PC-3 (cell line): ENCODE measurements at regions not wholly inside any gene's neighbourhood (a gene's known extent, or its start where the extent isn't known, plus 50 kb on each side); places are given as distances from the start of the nearest gene placed in this dataset.

Experiments used
- ATAC-seq: fragments of 200-7000 bp; cut with Tn5 transposase; 2 replicates; pipeline ENCODE4 v1.9.1; 2020; ENCODE audit warnings: mild to moderate bottlenecking, moderate library complexity
- BruUV-seq: library from RNA; stranded (reverse); fragments of 400-500 nt; replicated peaks from 2 replicates; lab custom pipeline; 2021; lab: Mats Ljungman, UMichigan
- CTCF ChIA-PET: fragments of 300-600 bp; sonication (Branson Sonifier 250); formaldehyde crosslinking; loops from one replicate; lab custom pipeline; 2022; ENCODE audit warnings: antibody characterized with exemption; lab: Charles Lee
- POLR2A ChIA-PET: fragments of 300-600 bp; sonication (Branson Sonifier 250); formaldehyde crosslinking; loops from one replicate; lab custom pipeline; 2022; ENCODE audit warnings: antibody characterized with exemption; ENCODE audit not compliant: unreplicated experiment; lab: Charles Lee
- DNase-seq: peaks from one replicate; pipeline ENCODE4 v3.0.0-alpha.2; 2015
- H2AFZ ChIP-seq: fragments of 300-600 bp; sonication (generic); 2 replicates; pipeline ENCODE4 v1.6.0; 2016; ENCODE audit warnings: antibody characterized with exemption, low read length
- H3F3A ChIP-seq: fragments of 300-600 bp; sonication (generic); one replicate; pipeline ENCODE4 v1.6.0; 2017; ENCODE audit warnings: antibody characterized with exemption, low read length, control low read depth, mild to moderate bottlenecking; ENCODE audit not compliant: unreplicated experiment
- H3K27ac ChIP-seq: fragments of 300-600 bp; sonication (generic); 2 replicates; pipeline ENCODE4 v1.5.1; 2016; ENCODE audit warnings: mild to moderate bottlenecking, low read length
- H3K27me3 ChIP-seq: fragments of 300-600 bp; sonication (generic); 2 replicates; pipeline ENCODE4 v1.6.1; 2016; ENCODE audit warnings: low read length, mixed read lengths
- H3K36me3 ChIP-seq: fragments of 300-600 bp; sonication (generic); 2 replicates; pipeline ENCODE4 v1.6.1; 2016; ENCODE audit warnings: low read depth, mixed run types, low read length, mixed read lengths
- H3K4me1 ChIP-seq: fragments of 300-600 bp; sonication (generic); 2 replicates; pipeline ENCODE4 v1.5.1; 2016; ENCODE audit warnings: low read length; ENCODE audit not compliant: insufficient read depth
- H3K4me2 ChIP-seq: fragments of 300-600 bp; sonication (generic); 2 replicates; pipeline ENCODE4 v1.6.0; 2016; ENCODE audit warnings: low read length
- H3K4me3 ChIP-seq: fragments of 300-600 bp; sonication (generic); 2 replicates; pipeline ENCODE4 v1.5.1; 2016; ENCODE audit warnings: mild to moderate bottlenecking, low read length, mixed read lengths
- H3K79me2 ChIP-seq: fragments of 300-600 bp; sonication (generic); 2 replicates; pipeline ENCODE4 v1.6.1; 2017; ENCODE audit warnings: low read length, mixed read lengths
- H3K9ac ChIP-seq: fragments of 300-600 bp; sonication (generic); 2 replicates; pipeline ENCODE4 v1.6.0; 2016; ENCODE audit warnings: mild to moderate bottlenecking, low read length
- H3K9me2 ChIP-seq: fragments of 300-600 bp; sonication (generic); replicated peaks from 2 replicates; pipeline ENCODE4 v1.6.1; 2016; ENCODE audit warnings: mixed run types, low read length, mixed read lengths
- H3K9me3 ChIP-seq: fragments of 300-600 bp; sonication (generic); 2 replicates; pipeline ENCODE4 v1.6.1; 2016; ENCODE audit warnings: low read length, mixed read lengths
- H4K20me1 ChIP-seq: fragments of 300-600 bp; sonication (generic); 2 replicates; pipeline ENCODE4 v1.6.1; 2016; ENCODE audit warnings: low read length, mixed read lengths
- CTCF ChIP-seq: fragments of 300-600 bp; sonication (generic); conservative IDR thresholded peaks from 2 replicates; pipeline ENCODE4 v1.5.1; 2017; ENCODE audit warnings: antibody characterized with exemption, low read depth, mild to moderate bottlenecking, low read length
- EZH2 ChIP-seq: fragments of 300-600 bp; sonication (generic); IDR thresholded peaks from one replicate; pipeline ENCODE4 v1.6.1; 2017; ENCODE audit warnings: antibody characterized with exemption, mild to moderate bottlenecking, low read length; ENCODE audit not compliant: unreplicated experiment
- EZH2phosphoT487 ChIP-seq: fragments of 300-600 bp; sonication (generic); IDR thresholded peaks from 2 replicates; pipeline ENCODE4 v1.6.1; 2018; ENCODE audit warnings: mild to moderate bottlenecking, antibody characterized with exemption, low read length, borderline replicate concordance
- intact Hi-C: fragments of 100-400 bp; cut with micrococcal nuclease; formaldehyde crosslinking; loops from 2 replicates; pipeline ENCODE4 v1.9.0; 2023

DNA sequence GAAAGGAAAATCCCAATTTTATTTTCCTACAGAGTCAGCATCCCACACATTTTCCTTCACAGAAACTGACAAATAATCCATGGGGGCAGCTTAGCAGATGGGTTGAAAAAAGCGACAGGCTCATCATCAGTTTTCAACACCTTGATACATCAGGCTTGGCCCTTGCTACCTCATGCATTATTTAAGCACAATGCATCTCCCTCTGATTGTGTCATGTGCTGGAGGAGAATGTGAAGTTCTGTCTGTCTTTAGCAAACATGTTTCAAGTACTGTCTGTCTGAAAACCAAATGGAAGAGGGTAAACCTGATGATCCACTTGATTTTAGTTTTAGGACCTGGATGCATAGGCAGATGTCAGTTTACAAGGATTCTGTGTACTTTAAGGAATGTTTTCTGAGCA lies 128.6 kb upstream of the ADAMTS9 start:
- Histone ChIP-seq H4K20me1 (no peaks in the 10 kb centered on the region), H3K4me2 (no peak overlapping the region), H3K9ac (no peak overlapping the region), H3K79me2 (no peaks in the 10 kb centered on the region), H3K9me3 (no peaks in the 10 kb centered on the region), H3K4me1 (no peaks in the 10 kb centered on the region), H3K4me3 (no peak overlapping the region), H3F3A (no peaks in the 10 kb centered on the region), H3K9me2 (no peaks in the 10 kb centered on the region), H3K27ac (no peak overlapping the region), H3K36me3 (no peaks in the 10 kb centered on the region), H2AFZ (no peak overlapping the region), H3K27me3 (no peaks in the 10 kb centered on the region)
- BruUV-seq = no TSS peak
- POLR2A ChIA-PET = no interaction called here
- intact Hi-C loops = no loop called here
- DNase-seq = no peak
- CTCF ChIA-PET = no interaction called here
- TF ChIP-seq EZH2phosphoT487 = no peak
- TF ChIP-seq EZH2 = no peak
- no peak for TF ChIP-seq CTCF
- no peak for ATAC-seq

- CTCF ChIA-PET = no interaction called here
- Histone ChIP-seq H3K4me3 (no peak overlapping the region), H4K20me1 (no peaks in the 10 kb centered on the region), H3K9me2 (no peaks in the 10 kb centered on the region), H3K79me2 (no peaks in the 10 kb centered on the region), H3K27me3 (no peaks in the 10 kb centered on the region), H3K27ac (no peak overlapping the region), H2AFZ (no peak overlapping the region), H3K36me3 (no peaks in the 10 kb centered on the region), H3F3A (no peaks in the 10 kb centered on the region), H3K9ac (no peak overlapping the region), H3K9me3 (no peaks in the 10 kb centered on the region), H3K4me1 (no peaks in the 10 kb centered on the region), H3K4me2 (no peak overlapping the region)
- ATAC-seq = no peak
- BruUV-seq = no TSS peak
- DNase-seq = no peak
- POLR2A ChIA-PET = no interaction called here
- TF ChIP-seq EZH2 = no peak
- TF ChIP-seq CTCF = no peak
- TF ChIP-seq EZH2phosphoT487 = no peak
- intact Hi-C loops = no loop called here
These were observed 128.0 kb upstream of the ADAMTS9 start for GRCh38 chr3:64815789-64816188.

GRCh38 chr3:64815195-64815631 lies 127.4 kb upstream of the ADAMTS9 start:
- TF ChIP-seq EZH2 = no peak
- no peaks in the 10 kb centered on the region for H3K9me3 ChIP-seq
- no peaks in the 10 kb centered on the region for H3K4me1 ChIP-seq
- no peak overlapping the region for H3K9ac ChIP-seq
- no peaks in the 10 kb centered on the region for H3F3A ChIP-seq
- no peaks in the 10 kb centered on the region for H3K79me2 ChIP-seq
- H3K36me3 ChIP-seq = no peaks in the 10 kb centered on the region
- no peak overlapping the region for H3K27ac ChIP-seq
- no peaks in the 10 kb centered on the region for H3K27me3 ChIP-seq
- no TSS peak for BruUV-seq
- ChIA-PET POLR2A (no interaction called here), CTCF (no interaction called here)
- H3K9me2 ChIP-seq = no peaks in the 10 kb centered on the region
- no peak for ATAC-seq
- no peak for DNase-seq
- intact Hi-C loops = no loop called here
- H3K4me2 ChIP-seq = no peak overlapping the region
- no peak overlapping the region for H3K4me3 ChIP-seq
- no peaks in the 10 kb centered on the region for H4K20me1 ChIP-seq
- H2AFZ ChIP-seq = no peak overlapping the region
